GM12872 (cell line): ENCODE measurements at regions not wholly inside any gene's neighbourhood (a gene's known extent, or its start where the extent isn't known, plus 50 kb on each side); places are given as distances from the start of the nearest gene placed in this dataset.

ENCODE experiments used
- TF ChIP-seq, protein P1 (sequence below): IDR thresholded peaks from 3 replicates; pipeline ENCODE4 v1.5.1; 2011; ENCODE audit warnings: low read depth, mild to moderate bottlenecking, low read length, moderate library complexity; ENCODE audit not compliant: insufficient read depth

DNA sequence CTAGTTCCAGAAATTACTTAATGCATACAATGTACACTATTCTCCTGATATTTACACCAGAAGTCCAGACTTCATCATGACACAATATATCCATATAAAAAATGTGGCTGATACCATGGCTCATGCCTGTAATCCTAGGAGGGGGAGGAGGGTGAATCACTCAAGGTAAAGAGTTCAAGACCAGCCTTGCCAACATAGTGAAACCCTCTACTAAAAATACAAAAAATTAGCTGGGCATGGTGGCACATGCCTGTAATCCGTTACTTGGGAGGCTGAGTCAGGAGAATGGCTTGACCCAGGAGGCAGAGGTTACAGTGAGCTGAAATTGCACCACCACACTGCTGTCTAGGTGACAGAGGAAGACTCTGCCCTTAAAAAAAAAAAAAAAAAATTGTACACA is 192.5 kb upstream of the HSFY2 start:
- TF ChIP-seq, protein P1, sequence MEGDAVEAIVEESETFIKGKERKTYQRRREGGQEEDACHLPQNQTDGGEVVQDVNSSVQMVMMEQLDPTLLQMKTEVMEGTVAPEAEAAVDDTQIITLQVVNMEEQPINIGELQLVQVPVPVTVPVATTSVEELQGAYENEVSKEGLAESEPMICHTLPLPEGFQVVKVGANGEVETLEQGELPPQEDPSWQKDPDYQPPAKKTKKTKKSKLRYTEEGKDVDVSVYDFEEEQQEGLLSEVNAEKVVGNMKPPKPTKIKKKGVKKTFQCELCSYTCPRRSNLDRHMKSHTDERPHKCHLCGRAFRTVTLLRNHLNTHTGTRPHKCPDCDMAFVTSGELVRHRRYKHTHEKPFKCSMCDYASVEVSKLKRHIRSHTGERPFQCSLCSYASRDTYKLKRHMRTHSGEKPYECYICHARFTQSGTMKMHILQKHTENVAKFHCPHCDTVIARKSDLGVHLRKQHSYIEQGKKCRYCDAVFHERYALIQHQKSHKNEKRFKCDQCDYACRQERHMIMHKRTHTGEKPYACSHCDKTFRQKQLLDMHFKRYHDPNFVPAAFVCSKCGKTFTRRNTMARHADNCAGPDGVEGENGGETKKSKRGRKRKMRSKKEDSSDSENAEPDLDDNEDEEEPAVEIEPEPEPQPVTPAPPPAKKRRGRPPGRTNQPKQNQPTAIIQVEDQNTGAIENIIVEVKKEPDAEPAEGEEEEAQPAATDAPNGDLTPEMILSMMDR, result no peak

DNA sequence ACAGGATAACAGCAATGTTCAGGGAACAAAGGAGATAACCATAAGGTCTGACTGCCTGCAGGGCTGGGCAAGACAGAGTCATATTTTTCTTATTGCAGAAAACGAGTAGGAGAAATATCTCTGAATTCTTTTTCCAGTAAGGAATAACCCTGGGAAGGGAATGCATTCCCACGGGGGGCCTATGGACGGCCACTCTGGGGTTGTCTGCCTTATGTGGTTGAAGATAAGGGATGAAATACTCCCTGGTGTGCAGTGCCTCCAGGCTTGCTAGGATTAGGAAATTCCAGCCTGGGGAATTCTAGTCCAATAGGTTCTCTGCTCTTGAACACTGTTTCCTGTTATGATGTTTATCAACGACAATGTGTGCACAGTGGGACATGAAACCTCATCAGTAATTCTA is 185.3 kb upstream of the HSFY2 start:
- TF ChIP-seq, protein P1, result no peak

DNA sequence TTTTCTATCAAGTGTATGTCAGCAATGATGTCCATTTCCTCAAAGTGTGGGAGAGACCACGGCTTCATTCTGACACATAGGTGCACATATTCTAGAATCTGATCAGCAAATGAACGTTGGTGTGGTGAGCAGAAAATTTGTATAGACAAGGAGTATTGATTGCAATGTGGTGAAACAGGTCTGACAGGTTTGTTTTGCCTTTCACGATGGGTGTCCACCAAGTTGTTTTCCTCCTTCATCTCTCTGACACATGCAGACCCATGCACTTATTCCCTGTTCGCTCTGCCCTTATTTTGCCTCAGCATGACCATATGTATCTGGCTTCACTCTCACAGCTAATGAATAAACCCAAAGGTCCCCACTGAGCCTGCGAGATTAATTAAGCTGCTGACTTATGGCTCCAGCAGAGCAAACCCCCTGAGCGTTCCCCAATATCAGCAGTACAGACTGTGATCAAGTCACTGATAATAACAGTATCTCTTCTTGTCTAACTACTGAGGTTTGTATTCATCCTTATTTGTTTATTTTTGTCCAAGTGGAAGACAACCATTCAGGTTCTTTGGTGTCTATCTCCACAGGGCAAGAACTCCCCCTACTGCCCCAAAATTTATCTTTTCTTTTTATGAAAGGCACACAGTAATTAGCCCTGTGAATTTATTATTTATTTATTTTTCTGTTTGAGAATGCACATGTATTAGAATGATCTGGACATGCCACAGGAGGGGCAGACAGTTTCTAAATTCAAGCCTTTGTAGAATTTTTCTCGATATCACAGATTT is 178.3 kb upstream of the HSFY2 start:
- TF ChIP-seq, protein P1, result no peak

DNA sequence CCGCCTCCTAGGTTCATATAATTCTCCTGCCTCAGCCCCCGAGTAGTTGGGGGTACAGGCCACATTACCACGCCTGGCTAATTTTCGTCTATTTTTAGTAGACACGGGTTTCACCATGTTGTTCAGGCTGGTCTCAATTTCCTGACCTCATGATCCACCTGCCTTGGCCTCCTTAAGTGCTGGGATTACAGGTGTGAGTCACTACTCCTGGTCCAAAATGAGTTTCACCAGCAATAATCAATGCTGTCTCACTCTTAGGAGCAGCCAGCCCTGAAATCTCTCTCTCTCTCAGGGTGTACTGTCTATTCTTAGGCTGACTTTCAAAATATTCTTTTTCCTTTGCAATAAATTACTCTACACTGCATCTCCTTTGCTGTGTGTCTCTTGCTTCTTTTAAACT is 177.5 kb upstream of the HSFY2 start:
- TF ChIP-seq, protein P1, result no peak

DNA sequence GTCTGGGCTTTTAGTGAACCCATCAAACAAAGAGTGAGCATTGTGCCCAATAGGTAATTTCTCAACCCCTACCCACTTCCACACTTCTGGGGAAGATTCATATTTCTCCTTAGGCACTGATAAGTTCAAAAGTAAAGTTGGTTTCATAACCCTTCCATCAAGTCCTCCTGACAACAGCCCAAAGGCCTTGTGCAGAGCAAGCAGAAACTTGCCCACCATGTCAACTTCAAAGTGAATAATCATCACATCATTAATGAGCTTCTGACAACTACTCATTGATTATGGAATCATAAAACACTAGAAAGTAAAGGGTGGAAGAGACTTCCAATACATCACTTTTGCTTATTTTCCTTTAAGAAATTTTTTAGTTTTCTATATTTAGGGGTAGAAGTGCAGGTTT is 163.3 kb upstream of the HSFY2 start:
- TF ChIP-seq, protein P1, result no peak

DNA sequence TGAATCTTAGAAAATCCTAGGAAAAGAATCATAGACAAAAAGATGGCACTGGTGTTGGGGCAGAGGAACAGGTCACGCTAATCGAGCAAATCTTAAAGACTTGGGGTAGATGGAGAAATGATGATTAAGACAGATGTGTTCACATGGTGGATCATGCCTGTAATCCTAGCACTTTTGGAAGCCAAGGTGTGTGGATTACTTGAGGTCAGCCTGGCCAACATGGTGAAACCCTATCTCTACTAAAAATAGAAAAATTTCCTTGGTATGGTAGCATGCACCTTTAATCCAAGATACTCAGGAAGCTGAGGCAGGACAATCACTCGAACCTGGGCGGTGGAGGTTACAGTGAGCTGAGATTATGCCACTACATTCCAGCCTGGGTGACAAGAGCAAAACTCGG is 145.7 kb upstream of the HSFY2 start:
- TF ChIP-seq, protein P1, result no peak

DNA sequence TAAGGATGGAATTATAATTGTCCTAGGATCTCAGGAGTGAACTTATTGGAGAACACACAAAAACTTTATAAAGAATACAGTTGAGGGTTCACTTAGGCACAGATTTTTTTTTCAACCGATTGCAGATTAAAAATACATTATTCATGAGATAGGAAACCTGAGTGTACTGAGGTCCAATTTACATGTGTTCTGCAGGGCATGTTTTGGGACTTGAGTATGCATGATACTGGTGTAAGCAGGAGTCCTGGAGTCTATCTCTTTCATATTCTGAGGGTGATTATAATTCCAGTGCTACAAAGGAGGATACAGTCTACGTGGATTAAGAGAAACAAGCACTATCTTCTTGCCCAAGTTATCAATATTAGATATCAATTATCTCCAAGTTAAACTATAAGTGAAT is 139.3 kb upstream of the HSFY2 start:
- TF ChIP-seq, protein P1, result no peak
